COLO668 (cell line): ENCODE measurements at regions not wholly inside any gene's neighbourhood (a gene's known extent, or its start where the extent isn't known, plus 50 kb on each side); places are given as distances from the start of the nearest gene placed in this dataset.
"Not testable (repeated sequence)": the region's sequence is repeated elsewhere in the genome, so short reads cannot be mapped to it uniquely, and the experiment has no call there.

Source experiments
- DNase-seq: peaks from one replicate; lab custom pipeline; 2025; ENCODE audit not compliant: unreplicated experiment; lab: John Stamatoyannopoulos, UW

DNA sequence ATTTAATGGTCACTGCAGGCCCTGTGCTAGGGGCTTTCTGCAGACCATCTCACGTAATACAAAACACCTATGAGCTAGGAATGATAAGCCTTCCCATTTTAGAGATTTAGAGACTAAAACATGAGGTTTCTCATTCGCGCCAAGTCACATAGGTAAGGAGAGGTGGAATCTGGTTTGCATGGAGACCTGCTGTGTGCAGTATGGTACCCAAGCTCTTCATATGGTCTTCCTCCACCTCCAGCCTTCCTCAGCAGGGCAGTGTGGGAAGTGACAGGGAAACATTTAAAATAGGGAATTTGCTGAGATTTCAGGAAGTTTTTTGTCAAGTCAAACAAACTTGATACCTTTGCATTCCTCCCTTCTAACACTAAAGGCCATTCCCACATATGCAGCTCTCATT, 337.6 kb downstream of the IL20RB start:
- DNase-seq = no peak

GRCh38 chr3:137296116-137296515, 338.3 kb downstream of the IL20RB start:
- no peak for DNase-seq

- DNase-seq = no peak
These were observed 340.0 kb downstream of the IL20RB start for GRCh38 chr3:137297770-137298169.

- no peak for DNase-seq
These were observed 342.9 kb downstream of the IL20RB start for GRCh38 chr3:137300703-137301102.

DNA sequence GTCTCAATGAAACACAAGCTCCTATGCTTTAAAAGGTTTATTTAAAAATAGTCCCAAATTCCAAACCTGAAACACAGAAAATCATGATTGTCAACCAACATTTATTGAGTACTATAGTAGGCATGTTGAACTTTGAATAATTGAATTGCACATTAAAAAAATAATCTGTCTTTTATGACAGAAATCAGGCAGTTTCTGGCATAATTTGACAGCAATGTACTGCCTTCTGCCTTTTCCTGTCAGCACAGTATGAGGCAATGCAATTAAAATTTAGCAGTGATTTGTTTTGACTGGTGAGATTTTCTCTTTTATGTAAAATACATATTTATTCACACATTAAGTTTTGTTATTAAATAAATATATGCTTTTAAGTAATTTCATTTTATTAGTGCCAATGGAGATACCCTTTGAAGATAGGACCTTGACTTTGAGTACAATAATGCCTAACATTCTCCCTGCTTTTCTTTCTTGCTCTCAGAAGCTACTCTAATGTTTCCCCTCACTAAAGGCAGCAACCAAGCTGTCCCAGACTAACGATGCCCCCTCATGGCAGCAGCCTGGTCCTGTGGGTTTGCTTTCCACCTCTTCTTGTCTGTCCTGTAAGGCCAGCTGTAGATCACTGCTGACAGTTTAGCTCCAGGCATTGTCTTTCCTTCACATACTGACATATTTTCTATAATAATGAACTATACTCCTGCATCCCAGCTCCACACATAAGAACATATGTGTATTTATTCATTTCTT, 346.7 kb downstream of the IL20RB start:
- DNase-seq = no peak

- no peak for DNase-seq
These were observed 366.3 kb downstream of the IL20RB start for GRCh38 chr3:137324114-137324513.

DNA sequence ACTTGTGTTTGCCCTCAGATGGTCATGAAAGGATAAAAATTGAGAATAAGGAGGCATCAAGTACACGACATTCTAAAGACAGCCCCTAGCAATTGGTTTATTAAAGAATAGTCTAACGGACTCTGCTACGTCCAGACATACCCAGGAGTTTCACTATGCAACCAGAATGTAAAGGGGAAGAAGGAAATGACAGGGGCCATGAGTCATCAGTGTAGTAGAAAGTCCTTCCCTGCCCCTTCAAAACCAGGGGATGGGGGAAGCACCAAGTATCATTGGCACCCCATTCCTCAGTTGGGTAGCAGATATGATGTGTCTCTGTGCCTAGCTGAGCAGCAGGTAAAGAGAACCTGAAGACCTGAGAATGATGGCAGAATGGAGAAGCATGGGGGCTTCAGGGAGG, 367.4 kb downstream of the IL20RB start:
- DNase-seq = no peak

GRCh38 chr3:137325934-137326333, 368.2 kb downstream of the IL20RB start:
- DNase-seq = no peak

- DNase-seq = no peak
These were observed 371.8 kb downstream of the IL20RB start for GRCh38 chr3:137329594-137329993.

DNA sequence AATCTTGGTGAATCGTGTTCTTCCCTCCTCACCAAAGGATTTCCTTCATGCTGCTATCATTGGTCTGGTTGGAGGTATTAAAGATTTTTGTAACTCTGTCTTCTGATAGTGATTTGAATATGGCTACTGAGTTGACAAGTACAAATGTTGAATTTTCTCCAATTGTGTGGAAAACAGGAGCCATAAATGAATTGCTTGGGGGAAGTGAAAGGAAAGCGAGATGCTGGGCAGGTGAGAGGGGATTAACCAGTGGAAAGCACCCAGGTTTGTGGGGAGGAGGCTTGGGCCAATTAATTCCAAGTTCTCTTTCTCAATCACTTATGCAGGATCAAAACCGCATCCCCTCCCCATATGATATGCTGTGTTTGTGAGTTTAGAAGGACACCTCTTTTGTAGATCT, 372.5 kb downstream of the IL20RB start:
- DNase-seq = no peak

GRCh38 chr3:137332297-137332696, 374.5 kb downstream of the IL20RB start:
- DNase-seq = no peak

DNA sequence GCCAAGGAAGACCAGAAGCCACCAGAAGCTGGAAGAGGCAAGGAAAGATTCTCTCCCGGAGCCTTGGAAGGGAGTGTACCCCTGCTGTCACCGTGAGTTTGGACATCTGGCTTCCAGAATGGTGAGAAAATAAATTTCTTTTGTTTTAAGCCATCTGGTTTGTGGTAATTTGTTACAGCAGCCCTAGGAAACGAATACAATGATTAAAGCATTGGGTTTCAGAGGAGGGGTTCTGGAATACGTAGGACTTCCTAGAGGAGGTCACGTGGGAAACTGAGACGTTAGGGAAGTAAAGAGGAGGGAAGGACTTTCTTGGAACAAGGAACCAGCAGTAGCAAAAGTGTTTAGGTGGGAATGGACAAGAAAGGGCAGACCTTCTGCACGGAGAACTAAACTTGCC, 377.7 kb downstream of the IL20RB start:
- no peak for DNase-seq

DNA sequence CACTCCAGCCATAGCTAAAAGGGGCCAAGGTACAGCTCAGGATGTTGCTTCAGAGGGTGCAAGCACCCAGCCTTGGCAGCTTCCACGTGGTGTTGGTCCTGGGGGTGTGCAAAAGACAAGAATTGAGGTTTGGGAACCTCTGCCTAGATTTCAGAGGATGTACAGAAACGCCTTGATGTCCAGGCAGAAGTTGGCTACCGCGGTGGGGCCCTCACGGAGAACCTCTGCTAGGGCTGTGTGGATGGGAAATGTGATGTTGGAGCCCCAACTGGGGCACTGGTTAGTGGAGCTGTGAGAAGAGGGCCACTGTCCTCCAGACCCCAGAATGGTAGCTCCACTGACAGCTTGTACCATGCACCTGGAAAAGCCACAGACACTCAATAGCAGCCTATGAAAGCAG, 380.6 kb downstream of the IL20RB start:
- not testable (repeated sequence) for DNase-seq

DNA sequence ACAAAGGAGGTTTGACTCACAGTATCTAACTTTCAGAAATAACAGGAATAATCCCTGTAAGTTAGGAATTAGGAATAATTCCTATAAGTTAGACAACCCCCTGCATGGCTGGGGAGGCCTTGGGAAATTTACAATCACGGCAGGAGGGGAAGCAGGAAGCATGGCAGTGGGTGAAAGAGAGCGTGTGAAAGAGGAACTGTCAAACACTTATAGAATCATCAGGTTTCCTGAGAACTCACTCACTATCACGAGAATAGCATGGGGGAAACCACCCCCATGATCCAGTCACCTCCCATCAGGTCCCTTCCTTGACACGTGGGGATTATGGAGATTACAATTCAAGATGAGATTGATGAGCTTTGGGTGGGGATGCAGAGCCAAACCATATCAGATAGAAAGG, 385.5 kb downstream of the IL20RB start:
- no peak for DNase-seq

DNA sequence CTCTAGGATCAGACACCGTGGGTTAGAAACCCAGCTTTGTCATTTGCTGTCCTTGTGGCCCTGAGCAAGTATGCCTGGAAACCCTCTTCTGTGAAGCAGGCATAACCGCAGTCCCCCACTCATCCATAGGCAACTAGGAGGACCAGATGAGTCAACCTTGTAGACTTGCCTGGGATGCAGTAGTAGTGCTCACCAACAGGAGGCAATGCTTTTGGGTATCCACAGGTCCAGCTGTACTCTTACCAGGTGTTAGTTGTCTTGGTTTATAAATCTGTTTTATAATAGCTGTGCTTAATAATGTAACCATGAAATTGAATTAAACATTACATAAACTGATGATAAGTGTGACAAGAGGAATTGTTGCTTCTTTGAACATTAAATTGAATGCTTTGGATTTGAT, 389.3 kb downstream of the IL20RB start:
- DNase-seq = no peak

GRCh38 chr3:137347817-137348368, 390.1 kb downstream of the IL20RB start:
- DNase-seq = no peak

DNA sequence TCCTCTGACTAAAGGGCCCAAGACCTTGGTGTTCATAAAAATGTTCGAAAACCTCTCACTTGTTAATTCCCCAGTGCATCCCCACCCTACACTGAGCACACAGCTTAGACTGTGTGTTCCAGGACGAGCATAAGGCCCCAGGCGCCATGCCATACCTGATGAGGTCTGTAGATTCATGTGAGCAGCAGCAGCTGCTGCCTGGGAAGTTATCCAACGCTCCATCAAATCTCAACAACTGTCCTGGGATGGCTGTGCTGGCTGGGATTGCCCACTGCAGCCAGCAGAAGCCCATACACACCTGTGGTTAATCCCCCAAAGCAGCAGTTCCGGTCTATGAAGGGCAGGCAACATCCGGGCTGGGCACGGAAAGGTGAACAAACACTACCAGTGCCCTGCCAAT, 391.2 kb downstream of the IL20RB start:
- no peak for DNase-seq

DNA sequence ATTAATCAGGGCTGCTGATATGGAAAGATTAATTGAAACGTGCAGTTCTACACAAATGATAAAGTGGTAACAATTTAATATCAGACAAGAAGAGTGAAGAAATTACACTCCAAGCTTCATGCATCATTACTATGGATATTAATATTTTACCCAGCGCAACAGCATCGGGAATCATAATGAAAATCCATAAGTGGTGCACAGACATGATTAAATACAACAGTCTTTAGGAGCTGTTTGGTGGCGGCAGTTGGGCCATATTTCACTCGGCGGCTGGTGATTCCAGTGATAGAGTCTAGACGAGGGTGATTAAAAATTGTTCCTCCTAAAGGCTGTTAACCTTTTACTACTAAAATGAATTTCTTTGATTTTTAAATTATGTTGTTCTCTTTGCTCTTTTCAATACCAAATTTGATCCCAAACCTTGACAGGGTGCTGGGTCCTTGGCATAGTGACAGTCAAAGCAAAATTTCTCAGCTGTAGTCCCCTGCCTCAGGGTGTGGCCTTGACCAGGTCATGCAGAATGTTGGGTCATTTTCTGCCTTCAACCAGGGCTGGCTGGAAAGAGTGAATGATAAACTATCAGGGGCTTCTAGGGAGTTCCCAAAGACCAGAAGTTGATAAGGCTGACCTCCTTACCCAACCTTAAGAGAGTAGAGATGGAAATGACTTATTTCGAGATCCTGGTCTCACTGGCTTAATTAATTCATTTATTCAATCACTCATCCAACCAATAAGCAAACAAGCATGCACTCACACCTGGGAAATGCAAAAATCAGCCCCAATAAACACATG, 392.0 kb downstream of the IL20RB start:
- DNase-seq = no peak

DNA sequence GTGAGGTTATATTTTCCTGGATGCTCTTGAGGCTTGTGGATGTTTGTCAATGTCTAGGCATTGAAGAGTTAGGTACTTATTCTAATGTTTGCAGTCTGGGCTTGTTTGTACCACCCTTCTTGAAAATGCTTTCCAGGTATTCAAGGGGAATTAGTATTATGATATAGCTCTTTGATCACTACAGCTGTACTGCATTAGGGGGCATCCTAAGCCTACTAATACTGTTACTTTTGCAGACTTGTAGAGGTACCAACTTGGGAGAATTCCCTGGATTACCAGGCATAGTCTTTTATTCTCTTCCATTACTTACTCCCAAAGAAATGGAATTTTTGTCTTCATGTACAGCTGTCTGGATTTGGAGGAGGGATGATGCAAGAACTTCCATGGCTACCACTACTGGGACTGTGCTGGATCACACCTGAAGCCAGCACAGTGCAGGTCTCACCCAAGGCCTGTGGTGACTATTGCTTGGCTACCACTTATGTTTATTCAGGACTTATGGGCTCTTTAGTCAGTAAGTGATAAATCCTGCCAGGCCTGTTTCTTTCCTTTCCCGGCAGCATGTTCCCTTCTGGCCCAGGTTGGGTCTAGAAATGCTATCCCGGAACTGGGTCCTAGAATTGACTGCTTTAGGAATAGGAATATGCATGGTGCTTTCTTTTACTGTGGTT, 402.9 kb downstream of the IL20RB start:
- no peak for DNase-seq

DNA sequence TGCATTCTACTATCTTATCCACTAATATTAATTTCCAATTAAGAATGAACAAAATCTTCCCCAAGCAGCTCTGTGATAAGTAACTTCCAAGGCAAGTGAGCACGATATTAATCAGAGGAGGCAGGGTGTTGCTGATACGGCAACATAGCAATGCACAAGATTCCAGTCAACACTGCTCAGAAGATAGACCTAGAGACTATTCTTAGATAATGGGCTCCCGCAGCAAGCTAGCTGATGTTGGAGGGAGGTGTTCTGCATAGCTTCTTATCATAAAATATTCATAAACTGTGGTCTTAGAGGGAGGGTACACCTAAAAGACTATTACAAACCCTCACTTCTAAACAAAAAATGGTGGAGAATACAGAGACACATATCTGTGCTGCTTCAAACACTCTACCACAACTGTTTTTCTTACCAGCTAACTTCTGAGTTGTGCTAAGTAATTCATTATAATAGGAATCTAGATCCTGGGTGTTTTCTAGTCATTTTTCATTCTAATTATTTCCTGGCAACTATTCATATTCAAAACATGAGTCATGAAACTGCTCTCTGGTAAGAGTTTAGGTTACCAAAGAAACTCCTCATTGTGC, 382.0 kb upstream of the SOX14 start:
- DNase-seq = no peak

DNA sequence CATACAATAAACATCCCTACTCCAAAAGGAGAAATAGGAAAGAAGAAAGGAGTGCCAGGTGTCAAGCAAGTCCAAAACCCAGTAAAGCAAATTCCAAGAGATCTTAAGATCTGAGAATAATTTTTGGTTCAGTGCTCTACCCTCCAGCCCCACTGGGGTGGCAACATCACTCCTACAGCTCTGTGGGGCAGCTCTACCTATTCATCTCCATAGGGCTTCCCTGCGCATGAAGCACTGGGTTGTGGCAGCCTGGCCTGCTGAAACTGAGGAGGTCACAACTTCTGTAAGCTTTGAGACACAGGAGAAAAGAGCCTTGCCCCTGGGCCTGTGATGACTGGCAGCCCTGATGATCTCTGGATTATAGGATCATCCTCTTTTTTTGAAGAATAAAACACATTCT, 378.2 kb upstream of the SOX14 start:
- DNase-seq = no peak
